GM13976 (cell line): ENCODE measurements at regions not wholly inside any gene's neighbourhood (a gene's known extent, or its start where the extent isn't known, plus 50 kb on each side); places are given as distances from the start of the nearest gene placed in this dataset.

Source experiments
- DNase-seq: peaks from one replicate; pipeline ENCODE4 v3.0.0; 2012; ENCODE audit warnings: low spot score
- in situ Hi-C: fragments of 300-500 bp; cut with MboI; formaldehyde crosslinking; loops from one replicate; pipeline ENCODE4 v1.12.0; 2022; ENCODE audit warnings: low sequenced_read_pairs, mixed read lengths, inconsistent platforms; ENCODE audit not compliant: unreplicated experiment
- TF ChIP-seq, protein P1 (sequence below): IDR thresholded peaks from 2 replicates; pipeline ENCODE4 v1.5.1; 2012; ENCODE audit warnings: borderline replicate concordance, mild to moderate bottlenecking; ENCODE audit not compliant: insufficient read depth; ENCODE audit errors: extremely low read depth, missing control alignments, control extremely low read depth

DNA sequence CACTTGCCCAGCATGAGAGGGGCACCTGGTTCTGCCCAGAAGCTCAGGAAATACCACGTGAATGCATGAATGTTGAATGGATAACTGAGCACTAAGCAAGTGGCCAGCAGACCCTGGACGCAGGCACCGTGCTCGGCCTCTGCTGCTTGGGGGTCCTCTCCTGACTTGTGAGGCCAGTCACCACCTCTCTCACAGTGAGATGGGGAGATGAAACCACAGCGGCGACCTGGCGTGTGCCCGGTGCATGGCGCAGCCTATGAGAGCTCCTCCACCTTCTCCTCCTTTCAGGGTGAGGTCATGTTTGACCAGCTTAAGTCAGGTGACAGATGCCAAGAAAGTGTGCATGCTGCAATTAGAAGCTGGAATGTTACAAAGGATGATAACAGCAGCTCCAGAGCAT, 75.5 kb downstream of the HMX1 start:
- in situ Hi-C loops, result no loop called here
- no peak for DNase-seq
- TF ChIP-seq, protein P1, sequence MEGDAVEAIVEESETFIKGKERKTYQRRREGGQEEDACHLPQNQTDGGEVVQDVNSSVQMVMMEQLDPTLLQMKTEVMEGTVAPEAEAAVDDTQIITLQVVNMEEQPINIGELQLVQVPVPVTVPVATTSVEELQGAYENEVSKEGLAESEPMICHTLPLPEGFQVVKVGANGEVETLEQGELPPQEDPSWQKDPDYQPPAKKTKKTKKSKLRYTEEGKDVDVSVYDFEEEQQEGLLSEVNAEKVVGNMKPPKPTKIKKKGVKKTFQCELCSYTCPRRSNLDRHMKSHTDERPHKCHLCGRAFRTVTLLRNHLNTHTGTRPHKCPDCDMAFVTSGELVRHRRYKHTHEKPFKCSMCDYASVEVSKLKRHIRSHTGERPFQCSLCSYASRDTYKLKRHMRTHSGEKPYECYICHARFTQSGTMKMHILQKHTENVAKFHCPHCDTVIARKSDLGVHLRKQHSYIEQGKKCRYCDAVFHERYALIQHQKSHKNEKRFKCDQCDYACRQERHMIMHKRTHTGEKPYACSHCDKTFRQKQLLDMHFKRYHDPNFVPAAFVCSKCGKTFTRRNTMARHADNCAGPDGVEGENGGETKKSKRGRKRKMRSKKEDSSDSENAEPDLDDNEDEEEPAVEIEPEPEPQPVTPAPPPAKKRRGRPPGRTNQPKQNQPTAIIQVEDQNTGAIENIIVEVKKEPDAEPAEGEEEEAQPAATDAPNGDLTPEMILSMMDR, result no peak

DNA sequence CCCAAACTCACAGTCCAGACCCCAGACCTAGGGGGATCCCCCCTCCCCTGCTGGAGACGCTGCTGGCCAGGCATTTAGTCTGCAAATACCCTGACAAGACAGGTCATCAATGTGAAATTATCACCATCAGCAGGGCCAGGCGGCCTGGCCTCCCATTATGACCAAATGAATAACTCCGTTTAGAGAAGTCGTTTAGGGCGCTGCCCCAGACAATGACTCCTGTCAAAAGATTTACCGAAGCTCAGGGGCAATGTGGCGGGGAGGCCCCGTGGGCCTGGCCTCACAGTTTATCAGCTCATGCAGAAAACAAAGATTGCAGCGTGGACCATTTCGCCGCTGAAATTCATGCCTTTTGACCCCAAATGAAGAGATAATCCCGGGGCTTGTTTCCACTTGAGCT, 76.5 kb downstream of the HMX1 start:
- TF ChIP-seq, protein P1, result no peak
- DNase-seq, result no peak
- in situ Hi-C loops, result no loop called here

- TF ChIP-seq, protein P1, result no peak
- in situ Hi-C loops, result no loop called here
- no peak for DNase-seq
These were observed 77.1 kb downstream of the HMX1 start for GRCh38 chr4:8794491-8794890.

DNA sequence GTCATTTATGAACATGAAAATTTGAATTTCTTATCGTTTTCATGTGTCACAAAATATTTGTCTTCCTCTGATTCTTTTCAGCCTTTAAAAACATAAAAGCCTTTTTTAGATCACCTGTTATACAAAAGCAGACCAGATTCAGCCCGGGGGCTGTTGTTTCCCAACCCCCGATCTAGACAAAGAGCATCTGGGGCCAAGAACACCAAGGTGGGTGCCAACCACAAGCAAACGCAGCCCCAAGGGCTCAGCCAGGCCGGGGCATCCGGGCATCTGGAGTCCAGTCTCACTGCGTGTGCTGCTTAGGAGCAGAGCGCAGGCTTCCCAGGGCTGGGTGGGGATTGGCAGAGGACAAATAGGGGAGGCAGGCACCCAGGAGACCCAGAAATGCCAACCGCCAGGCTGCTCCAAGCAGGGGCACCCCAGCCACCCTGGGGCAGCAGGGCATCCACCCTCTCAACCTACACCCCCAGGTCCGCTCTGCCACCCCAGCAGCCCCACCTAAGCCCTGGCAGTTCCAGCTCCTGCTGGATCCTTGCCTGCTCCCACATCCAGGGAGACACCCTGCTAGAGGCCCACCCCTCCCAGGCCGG, 78.0 kb downstream of the HMX1 start:
- DNase-seq, result no peak
- TF ChIP-seq, protein P1, result no peak
- in situ Hi-C loops, result no loop called here

DNA sequence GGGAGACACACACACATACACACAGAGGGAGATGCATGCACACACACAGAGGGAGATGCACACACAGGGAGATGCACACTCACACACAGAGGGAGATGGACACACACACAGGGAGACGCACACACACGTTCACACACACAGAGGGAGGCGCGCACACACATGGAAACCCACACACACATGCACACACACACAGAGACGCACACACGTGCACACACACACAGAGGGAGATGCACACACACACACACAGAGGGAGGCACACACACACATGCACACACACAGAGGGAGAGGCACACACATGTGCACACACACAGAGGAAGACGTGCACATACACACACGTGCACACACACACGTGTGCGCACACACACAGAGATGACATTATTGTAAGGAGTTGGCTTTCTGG, 79.1 kb downstream of the HMX1 start:
- TF ChIP-seq, protein P1, result no peak
- in situ Hi-C loops, result no loop called here
- DNase-seq, result no peak

- TF ChIP-seq, protein P1, result no peak
- in situ Hi-C loops, result no loop called here
- no peak for DNase-seq
These were observed 80.0 kb downstream of the HMX1 start for GRCh38 chr4:8791609-8792008.
